Breast epithelium (tissue), 4 donors: ENCODE measurements at regions not wholly inside any gene's neighbourhood (a gene's known extent, or its start where the extent isn't known, plus 50 kb on each side); places are given as distances from the start of the nearest gene placed in this dataset.

Source experiments
- DNase-seq, 2 donors: peaks; one replicate each; pipeline ENCODE4 v3.0.0-alpha.2; 2019; ENCODE audit warnings: low spot score in 2 of 2
- H3K27ac ChIP-seq, 2 donors: fragments of 200-600 bp; sonication (generic) in 1 of 2; one replicate each; pipeline ENCODE4 v1.5.1; 2016 to 2019; ENCODE audit warnings: mild to moderate bottlenecking in 1 of 2
- H3K27me3 ChIP-seq, 2 donors: fragments of 200-600 bp; sonication (generic) in 1 of 2; one replicate each; pipeline versions ENCODE4 v1.5.1 to v1.6.0; 2017 to 2019; ENCODE audit warnings: control low read depth in 1 of 2, mild to moderate bottlenecking in 1 of 2
- H3K36me3 ChIP-seq: fragments of 200-600 bp; one replicate; pipeline ENCODE4 v1.5.1; 2019
- H3K4me1 ChIP-seq, 2 donors: fragments of 200-600 bp; sonication (generic); one replicate each; pipeline ENCODE4 v1.5.1; 2016 to 2019; ENCODE audit warnings: control low read depth in 1 of 2
- H3K4me3 ChIP-seq, 3 donors: fragments of 200-600 bp; sonication (generic); 1 replicate in 2 of 3; 2 replicates in 1 of 3; pipeline ENCODE4 v1.5.1; 2016 to 2019; ENCODE audit warnings: mild to moderate bottlenecking in 3 of 3, moderate library complexity in 2 of 3
- H3K9me3 ChIP-seq, 2 donors: fragments of 200-600 bp; sonication (generic) in 1 of 2; one replicate each; pipeline ENCODE4 v1.5.1; 2016 to 2019; ENCODE audit warnings: control low read depth in 1 of 2
- CTCF ChIP-seq, 3 donors: fragments of 450-650 bp; IDR thresholded peaks; one replicate each; pipeline ENCODE4 v1.5.1; 2016 to 2017; ENCODE audit warnings: antibody characterized with exemption in 3 of 3, mild to moderate bottlenecking in 3 of 3, moderate library complexity in 3 of 3
- POLR2A ChIP-seq: fragments of 450-650 bp; IDR thresholded peaks from one replicate; pipeline ENCODE4 v1.6.1; 2016; ENCODE audit warnings: antibody characterized with exemption, mild to moderate bottlenecking, moderate library complexity
- POLR2AphosphoS5 ChIP-seq, 3 donors: sonication (generic); formaldehyde crosslinking; IDR thresholded peaks; one replicate each; pipeline ENCODE4 v1.6.1; 2017; ENCODE audit warnings: antibody characterized with exemption in 3 of 3
- intact Hi-C: fragments of 100-400 bp; cut with DNase I; formaldehyde crosslinking; loops from one replicate; pipeline ENCODE4 v1.15.1; 2023; ENCODE audit warnings: low total_unique reads

GRCh38 chr10:118955531-118955930 is 74.0 kb upstream of the NANOS1 start:
- H3K27ac ChIP-seq: no peak overlapping the region
- H3K27me3 ChIP-seq: no peaks in the 10 kb centered on the region
- peaks cover 7 to 11% of the 10 kb centered on the region in 2 donors for H3K4me1 ChIP-seq
- no peak overlapping the region for H3K4me3 ChIP-seq
- DNase-seq: no peak
- intact Hi-C loops: no loop called here
- no peaks in the 10 kb centered on the region for H3K36me3 ChIP-seq
- TF ChIP-seq POLR2A: no peak
- TF ChIP-seq CTCF (IDR thresholded peaks at IDR 0.05): no peak
- TF ChIP-seq POLR2AphosphoS5 (IDR thresholded peaks at IDR 0.05): no peak
- no peaks in the 10 kb centered on the region for H3K9me3 ChIP-seq

GRCh38 chr10:118955951-118956801 is 73.3 kb upstream of the NANOS1 start:
- Histone ChIP-seq H3K4me3 (no peak overlapping the region), H3K4me1 (peaks cover 7 to 11% of the 10 kb centered on the region in 2 donors), H3K27me3 (no peaks in the 10 kb centered on the region), H3K9me3 (no peaks in the 10 kb centered on the region), H3K27ac (no peak overlapping the region), H3K36me3 (no peaks in the 10 kb centered on the region)
- no peak for TF ChIP-seq POLR2AphosphoS5 (IDR thresholded peaks at IDR 0.05)
- no peak for TF ChIP-seq POLR2A
- no peak for TF ChIP-seq CTCF (IDR thresholded peaks at IDR 0.05)
- intact Hi-C loops: no loop called here
- peak in 1 of 2 donors; percentile 4 for DNase-seq

DNA sequence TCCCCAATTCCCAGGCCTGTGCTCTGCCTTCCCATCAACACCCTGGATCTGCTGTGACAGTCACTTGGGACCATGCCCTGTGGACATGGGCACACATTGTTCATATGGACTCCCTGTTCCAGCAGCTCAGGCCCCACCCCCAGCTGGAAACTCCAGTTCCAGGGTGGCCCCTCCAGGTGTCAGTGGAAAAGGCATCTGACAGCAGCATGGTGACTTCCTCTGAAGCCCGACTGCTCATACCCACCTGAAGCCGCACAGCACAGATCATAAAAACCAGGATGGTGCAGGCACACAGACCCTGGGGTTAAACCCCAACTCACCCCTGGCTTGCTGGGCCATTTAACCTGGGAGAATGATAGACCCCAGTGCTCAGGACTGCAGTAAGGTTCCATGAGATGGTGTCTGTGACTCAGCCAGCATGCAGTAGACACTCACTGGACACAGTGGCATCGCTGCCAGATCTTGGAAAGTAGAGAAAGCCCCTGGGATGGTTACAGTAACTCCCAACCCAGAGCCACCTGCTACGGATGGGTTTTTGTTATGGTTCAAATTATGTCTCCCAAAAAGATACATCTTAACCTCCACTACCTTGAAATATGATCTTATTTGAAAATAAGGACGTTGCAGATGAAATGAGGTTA is 72.6 kb upstream of the NANOS1 start:
- TF ChIP-seq POLR2A (no peak), POLR2AphosphoS5 (IDR thresholded peaks at IDR 0.05) (no peak), CTCF (IDR thresholded peaks at IDR 0.05) (no peak)
- peak in 1 of 2 donors; percentile 13 for DNase-seq
- H3K27me3 ChIP-seq: no peaks in the 10 kb centered on the region
- intact Hi-C loops: no loop called here
- peaks cover 7 to 11% of the 10 kb centered on the region in 2 donors for H3K4me1 ChIP-seq
- H3K4me3 ChIP-seq: no peak overlapping the region
- no peaks in the 10 kb centered on the region for H3K9me3 ChIP-seq
- H3K36me3 ChIP-seq: no peaks in the 10 kb centered on the region
- H3K27ac ChIP-seq: no peak overlapping the region

GRCh38 chr10:118957443-118957825 is 72.1 kb upstream of the NANOS1 start:
- DNase-seq: peak in 1 of 2 donors; percentile 5
- Histone ChIP-seq H3K4me3 (no peak overlapping the region), H3K27me3 (no peaks in the 10 kb centered on the region), H3K36me3 (no peaks in the 10 kb centered on the region), H3K4me1 (peaks cover 7 to 11% of the 10 kb centered on the region in 2 donors), H3K27ac (no peak overlapping the region), H3K9me3 (no peaks in the 10 kb centered on the region)
- intact Hi-C loops: no loop called here
- TF ChIP-seq POLR2AphosphoS5 (IDR thresholded peaks at IDR 0.05): no peak
- no peak for TF ChIP-seq POLR2A
- TF ChIP-seq CTCF (IDR thresholded peaks at IDR 0.05): no peak

DNA sequence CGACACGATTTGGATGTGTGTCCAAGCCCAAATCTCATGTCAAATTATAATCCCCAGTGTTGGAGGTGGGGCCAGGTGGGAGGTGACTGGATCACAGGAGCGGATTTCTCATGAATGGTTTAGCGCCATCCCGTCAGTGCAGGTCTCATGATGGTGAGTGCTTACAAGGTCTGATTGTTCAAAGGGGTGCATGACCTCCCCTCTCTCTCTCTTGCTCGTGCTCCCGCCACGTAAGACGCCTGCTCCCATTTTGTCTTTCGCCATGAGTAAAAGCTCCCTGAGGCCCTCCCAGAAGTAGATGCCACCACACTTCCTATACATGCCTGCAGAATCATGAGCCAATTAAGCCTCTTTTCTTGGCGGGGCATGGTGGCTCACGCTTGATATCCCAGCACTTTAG is 71.5 kb upstream of the NANOS1 start:
- Histone ChIP-seq H3K27ac (no peak overlapping the region), H3K9me3 (no peaks in the 10 kb centered on the region), H3K4me1 (peaks cover 7 to 11% of the 10 kb centered on the region in 2 donors), H3K27me3 (no peaks in the 10 kb centered on the region), H3K36me3 (no peaks in the 10 kb centered on the region), H3K4me3 (no peak overlapping the region)
- peak in 1 of 2 donors; percentile 14 for DNase-seq
- intact Hi-C loops: no loop called here
- TF ChIP-seq POLR2AphosphoS5 (IDR thresholded peaks at IDR 0.05) (no peak), CTCF (IDR thresholded peaks at IDR 0.05) (no peak), POLR2A (no peak)
